ENCODE measurements at regions not wholly inside any gene's neighbourhood (a gene's known extent, or its start where the extent isn't known, plus 50 kb on each side); places are given as distances from the start of the nearest gene placed in this dataset.

DNA sequence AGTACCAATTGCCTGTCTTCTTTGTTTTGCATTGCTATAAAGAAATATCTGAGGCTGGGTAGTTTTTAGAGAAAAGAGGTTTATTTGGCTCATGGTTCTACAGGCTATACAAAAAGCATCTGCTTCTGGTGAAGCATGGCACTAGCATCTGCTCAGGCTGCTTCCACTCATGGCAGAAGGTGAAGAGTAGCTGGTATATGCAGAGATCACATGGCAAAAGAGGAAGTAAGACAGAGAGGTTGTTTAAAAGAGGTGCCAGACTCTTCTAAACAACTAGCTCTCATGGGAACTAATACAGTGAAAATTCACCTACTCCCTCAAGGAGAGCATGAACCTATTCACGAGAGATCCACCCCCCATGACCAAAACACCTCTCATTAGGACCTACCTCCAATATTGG lies 56.7 kb upstream of the GUCA2B start:
- no peak for DNase-seq (ENCODE audit: low read depth in 2 of 2)

GRCh38 chr1:42089246-42089645 lies 64.0 kb upstream of the GUCA2B start:
- no peak for DNase-seq (ENCODE audit: low read depth in 2 of 2)

GRCh38 chr1:42086146-42086545 lies 67.1 kb upstream of the GUCA2B start:
- no peak for DNase-seq (ENCODE audit: low read depth in 2 of 2)

- DNase-seq (ENCODE audit: low read depth in 2 of 2): no peak
Observed at GRCh38 chr1:42085596-42085995, 67.6 kb upstream of the GUCA2B start.

DNA sequence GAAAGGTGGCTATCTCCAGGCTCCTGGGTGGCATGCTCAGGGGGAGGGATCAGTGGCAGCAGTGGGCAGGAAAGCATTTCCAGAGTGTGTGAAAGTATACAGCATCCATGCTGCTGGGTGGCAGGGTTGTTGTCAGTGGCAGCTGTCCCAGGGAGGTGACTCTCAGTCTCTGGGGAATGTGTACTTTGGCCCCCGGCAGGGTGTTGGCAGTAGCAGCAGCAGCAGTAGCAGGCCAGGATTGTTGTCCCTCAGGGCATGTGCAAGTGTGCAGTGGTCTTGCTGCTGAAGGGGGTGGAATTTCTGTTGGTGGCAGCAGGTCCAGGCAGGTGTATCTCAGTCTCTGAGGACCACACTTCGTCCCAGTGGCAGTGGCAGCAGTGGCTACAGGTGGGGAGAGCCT lies 71.7 kb upstream of the GUCA2B start:
- no peak for DNase-seq (ENCODE audit: low read depth in 2 of 2)

DNA sequence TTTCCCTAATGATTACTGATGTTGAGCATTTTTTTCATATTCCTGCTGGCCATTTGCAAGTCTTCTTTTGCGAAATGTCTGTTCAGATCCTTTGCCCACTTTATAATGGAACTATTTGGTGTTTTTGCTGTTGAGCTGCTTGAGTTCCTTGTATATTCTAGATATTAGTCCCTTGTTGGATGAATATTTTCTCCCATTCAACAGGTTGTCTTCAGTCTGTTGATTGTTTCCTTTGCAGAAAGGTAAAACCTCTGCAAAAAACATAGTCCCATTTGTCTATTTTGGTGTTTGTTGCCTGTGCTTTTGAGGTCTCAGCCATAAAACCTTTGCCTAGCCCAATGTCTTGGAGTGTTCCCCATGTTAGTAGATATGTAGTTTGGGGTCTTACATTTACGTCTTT lies 78.0 kb upstream of the GUCA2B start:
- DNase-seq (ENCODE audit: low read depth in 2 of 2): no peak

GRCh38 chr1:42070996-42071395 lies 82.2 kb upstream of the GUCA2B start:
- DNase-seq (ENCODE audit: low read depth in 2 of 2): no peak

DNA sequence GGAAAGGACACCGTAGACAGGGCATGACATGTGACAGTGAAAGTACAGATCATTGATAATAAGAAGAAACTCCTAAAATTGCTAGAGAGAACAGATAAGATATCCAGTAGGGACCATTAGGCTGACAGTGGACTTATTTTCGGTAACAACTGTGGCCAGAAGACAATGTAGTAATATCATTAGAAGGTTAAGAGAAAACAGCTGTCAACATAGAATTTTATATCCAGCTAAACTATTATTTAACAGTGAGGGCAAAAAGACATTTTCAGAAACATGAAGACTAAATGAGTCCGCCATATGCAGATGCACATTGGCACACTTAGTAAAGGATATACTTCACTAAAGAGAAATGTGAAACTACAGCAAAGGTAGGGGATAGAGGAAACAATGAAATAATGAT lies 95.4 kb upstream of the GUCA2B start:
- no peak for DNase-seq (ENCODE audit: low read depth in 2 of 2)

- no peak for DNase-seq (ENCODE audit: low read depth in 2 of 2)
Observed at GRCh38 chr1:42056460-42056859, 96.8 kb upstream of the GUCA2B start.

DNA sequence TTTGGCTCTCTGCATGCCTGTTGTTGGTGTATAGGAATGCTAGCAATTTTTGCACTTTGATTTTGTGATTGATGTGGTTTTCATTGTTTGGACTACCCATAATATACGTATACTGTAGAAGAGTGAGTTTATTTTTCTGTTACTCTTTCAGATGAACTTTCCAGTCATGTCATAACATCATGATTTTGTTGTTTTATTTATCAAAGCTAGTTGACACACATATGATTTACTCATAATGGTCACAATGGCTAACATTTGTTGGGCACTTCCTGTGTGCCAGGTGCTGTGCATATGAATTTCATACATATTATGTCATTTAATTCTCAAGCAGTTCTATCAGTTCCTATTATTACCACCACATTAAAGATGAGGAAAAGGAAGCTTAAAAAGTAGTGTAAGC lies 98.1 kb upstream of the GUCA2B start:
- no peak for DNase-seq (ENCODE audit: low read depth in 2 of 2)

DNA sequence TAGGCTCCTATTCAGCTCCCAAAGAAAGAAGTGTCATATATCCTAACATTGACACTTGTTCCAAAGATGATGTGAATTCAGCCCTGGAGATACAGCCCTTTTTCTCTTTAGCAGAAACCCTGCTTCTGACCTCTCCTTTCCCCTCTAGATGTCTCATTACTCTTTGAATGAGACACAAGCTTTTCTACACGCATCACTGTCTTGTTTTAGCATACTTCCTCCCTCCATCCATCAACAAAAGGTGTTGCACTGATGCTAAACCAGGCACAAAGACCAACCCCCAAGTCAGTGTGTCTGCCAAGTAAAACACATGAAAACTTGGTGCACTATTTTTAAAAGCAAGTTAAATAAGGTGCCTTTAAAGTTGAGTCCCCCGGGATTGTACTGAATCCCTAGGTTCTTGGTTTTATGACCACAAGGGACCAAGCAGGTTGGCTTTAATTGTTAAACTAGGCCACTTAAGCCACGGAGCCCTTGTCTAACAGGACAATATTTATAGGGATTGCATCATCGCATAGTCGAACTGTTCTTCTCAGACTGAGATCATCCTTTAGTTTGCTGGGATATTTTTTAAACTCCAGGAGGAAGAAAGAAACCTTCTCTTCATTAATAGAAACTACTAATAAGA lies 101.0 kb upstream of the GUCA2B start:
- DNase-seq (ENCODE audit: low read depth in 2 of 2): no peak

GRCh38 chr1:42047508-42047880 lies 105.7 kb upstream of the GUCA2B start:
- no peak for DNase-seq (ENCODE audit: low read depth in 2 of 2)

DNA sequence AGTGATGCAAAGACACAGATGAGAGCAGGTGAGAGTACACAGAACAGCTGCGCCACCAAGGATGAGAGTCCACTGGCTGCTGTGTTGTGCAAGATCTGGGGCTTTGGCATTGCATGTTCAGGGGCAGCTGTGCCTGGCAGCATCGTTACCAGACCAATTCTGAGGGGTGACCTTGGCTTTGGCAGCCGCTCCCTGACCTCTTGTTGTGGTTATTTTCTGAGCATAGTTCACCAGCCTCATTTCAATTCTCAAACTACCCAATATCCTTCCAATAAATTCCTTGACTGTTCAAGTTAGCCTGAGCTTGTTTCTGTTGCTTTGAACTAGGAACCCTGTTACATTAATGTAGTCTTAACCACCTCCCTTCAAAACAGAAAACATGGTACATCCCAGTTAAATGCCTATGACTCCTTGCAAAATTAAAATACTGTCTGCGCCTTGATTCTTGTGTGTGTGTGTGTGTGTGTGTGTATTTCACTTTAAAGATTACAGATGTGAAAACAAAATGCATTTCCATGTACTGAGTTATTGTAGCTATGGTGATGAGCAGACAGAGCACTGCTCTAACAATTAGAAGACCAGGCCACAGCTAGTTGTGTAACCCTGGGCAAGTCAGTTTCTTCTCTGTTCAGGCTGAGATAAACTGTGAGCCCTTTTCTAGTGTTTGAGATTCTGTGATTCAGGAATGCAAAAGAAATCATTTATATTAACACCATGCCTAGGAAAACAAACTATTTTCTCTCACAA lies 106.3 kb upstream of the GUCA2B start:
- no peak for DNase-seq (ENCODE audit: low read depth in 2 of 2)

GRCh38 chr1:42044346-42044745 lies 108.9 kb upstream of the GUCA2B start:
- no peak for DNase-seq (ENCODE audit: low read depth in 2 of 2)

- DNase-seq (ENCODE audit: low read depth in 2 of 2): no peak
Observed at GRCh38 chr1:42043811-42044210, 109.4 kb upstream of the GUCA2B start.

DNA sequence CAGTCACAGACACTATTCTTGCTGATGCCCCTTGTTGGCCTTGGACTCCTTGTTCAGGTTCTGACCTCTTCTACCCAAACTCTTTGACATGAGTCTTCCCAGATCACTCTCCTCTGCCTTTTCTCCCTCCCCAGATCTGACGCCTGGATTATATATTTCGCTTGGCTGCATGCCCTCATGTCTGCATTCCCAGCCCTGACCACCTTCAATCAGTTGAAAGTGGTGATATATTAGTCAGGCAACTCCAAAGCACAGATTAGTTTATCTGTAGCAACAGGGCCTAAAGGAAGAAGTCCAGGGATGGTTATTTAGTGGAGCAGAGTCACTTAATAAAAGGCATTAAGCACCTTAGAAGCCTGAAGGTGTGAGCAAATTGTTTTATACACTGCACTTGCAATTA lies 110.0 kb upstream of the GUCA2B start:
- DNase-seq (ENCODE audit: low read depth in 2 of 2): no peak

GRCh38 chr1:42041031-42041430 lies 112.2 kb upstream of the GUCA2B start:
- no peak for DNase-seq (ENCODE audit: low read depth in 2 of 2)

DNA sequence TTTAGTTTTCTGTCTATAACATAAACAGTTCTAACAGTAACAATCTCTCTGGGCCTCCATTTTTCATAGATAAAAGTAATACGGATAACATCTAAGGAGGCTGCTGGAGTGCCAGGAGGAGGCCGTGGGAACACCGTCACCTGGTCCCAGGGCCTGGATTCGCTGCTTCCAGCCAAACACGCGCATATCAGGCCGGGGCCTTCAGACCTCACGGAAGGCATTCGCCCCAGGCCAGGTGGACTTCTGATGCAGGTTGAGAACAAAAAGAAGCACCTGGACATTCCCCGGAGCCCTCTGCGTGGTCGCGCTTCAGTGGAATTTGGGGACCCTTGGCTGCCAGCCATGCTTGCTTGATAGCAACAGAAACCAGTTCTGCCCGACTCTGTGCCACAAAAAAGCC lies 113.1 kb upstream of the GUCA2B start:
- DNase-seq (ENCODE audit: low read depth in 2 of 2): no peak

- no peak for DNase-seq (ENCODE audit: low read depth in 2 of 2)
Observed at GRCh38 chr1:42038261-42038660, 114.9 kb upstream of the GUCA2B start.

DNA sequence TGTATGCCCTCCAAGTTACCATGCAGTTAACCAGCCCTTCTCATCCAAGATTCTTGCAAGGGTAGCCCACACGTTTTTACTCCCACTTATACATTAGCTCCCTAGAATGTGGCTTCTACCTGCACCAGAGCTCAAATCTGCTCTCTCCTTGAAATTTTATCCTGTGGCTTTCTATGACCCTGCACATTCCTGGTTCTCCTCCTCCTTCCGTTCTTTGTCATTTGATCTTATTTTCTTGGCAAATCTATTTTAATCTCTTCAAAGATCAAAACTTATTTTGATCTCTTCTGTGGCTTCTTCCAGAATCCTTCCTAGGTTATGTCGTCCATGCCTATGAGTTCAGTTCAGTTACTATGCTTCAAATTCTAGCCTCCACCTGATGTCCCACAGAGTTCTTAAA lies 115.6 kb upstream of the GUCA2B start:
- DNase-seq (ENCODE audit: low read depth in 2 of 2): no peak

DNA sequence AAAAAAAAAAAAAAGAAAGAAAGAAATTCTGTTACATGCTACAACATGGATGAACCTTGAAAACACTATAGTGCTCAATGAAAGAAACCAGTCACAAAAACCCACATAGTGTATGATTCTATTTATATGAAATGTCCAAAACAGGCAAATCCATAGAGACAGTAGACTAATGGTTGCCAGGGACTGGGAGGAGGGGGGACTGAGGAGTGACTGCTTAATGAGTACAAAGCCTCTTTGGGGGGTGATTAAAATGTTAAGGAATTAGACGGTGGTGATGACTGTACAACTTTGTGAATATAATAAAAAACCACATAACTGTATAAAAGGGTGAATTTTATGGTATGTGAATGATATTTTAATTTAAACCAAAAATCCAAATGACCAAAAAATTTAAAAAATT lies 116.0 kb upstream of the GUCA2B start:
- no peak for DNase-seq (ENCODE audit: low read depth in 2 of 2)

DNA sequence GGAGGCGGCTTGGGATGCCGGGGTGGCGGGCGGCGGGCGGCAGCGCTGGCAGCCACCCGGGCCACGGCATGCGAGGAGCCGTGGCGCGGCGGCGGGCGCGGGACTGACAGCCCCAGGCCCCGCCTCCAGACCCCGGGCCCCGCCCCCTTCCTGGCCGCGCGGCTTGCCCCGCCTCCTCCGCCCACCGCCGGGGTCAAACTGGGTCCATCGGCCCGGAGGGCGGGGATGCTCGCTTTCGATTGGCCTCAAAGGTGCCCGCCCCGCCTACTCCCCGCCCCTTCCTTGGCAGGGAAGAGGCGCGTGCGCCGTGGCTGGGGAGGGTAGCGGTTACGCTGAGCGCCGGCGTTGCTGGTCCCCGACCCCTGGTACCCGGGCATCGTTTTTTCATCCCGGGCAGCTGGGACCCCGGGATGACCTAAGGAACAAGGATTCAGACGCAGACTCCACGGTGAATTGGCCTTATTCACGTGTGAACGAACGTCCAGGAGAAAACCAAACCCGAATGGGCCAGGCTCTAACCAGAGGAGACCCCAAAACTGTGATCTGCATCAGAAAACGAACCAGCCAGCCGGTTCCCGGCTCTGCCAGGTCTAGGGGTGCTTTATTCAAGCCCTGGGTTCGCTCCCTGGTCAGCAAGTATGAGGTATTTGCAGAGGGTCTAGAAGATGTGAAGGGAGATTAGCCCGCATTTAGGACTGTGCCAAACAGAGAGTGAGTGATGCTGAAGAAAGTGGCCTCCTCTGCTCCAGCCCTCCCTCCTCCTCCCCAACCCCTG lies 117.2 kb upstream of the GUCA2B start:
- DNase-seq (ENCODE audit: low read depth in 2 of 2): peak; percentile 97 to 99

GRCh38 chr1:42035205-42035829 lies 116.6 kb upstream of the HIVEP3 start:
- peak; percentile 5 to 33 for DNase-seq (ENCODE audit: low read depth in 2 of 2)

Measured in stimulated activated CD4-positive, alpha-beta T cell treated with anti-CD3 and anti-CD28 coated beads, Interleukin-12 subunit alpha, Interleukin-12 subunit beta, amount 100 ng/mL, for 24 hours (primary cell).